ENCODE measurements at regions not wholly inside any gene's neighbourhood (a gene's known extent, or its start where the extent isn't known, plus 50 kb on each side); places are given as distances from the start of the nearest gene placed in this dataset.

DNA sequence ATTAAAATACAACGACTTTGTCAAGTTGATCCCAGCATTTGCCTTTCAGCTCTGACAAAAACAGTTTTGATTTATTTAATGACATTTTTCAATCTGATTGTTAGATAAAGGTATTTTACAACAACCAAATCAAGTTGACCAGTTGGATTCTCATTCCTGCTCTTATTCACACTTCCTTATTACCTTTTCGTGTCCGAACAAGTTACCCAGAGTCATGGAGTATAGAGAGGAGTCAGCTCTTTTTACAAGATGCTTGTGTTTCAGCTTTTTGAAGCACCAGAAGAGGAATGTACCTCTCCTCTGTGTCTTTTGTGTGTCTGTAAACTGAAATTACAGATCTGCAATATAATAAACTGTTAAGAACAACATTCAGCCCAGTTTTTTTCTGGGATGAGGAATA lies 151.3 kb upstream of the TMEM161B start:
- TF ChIP-seq, protein P1, sequence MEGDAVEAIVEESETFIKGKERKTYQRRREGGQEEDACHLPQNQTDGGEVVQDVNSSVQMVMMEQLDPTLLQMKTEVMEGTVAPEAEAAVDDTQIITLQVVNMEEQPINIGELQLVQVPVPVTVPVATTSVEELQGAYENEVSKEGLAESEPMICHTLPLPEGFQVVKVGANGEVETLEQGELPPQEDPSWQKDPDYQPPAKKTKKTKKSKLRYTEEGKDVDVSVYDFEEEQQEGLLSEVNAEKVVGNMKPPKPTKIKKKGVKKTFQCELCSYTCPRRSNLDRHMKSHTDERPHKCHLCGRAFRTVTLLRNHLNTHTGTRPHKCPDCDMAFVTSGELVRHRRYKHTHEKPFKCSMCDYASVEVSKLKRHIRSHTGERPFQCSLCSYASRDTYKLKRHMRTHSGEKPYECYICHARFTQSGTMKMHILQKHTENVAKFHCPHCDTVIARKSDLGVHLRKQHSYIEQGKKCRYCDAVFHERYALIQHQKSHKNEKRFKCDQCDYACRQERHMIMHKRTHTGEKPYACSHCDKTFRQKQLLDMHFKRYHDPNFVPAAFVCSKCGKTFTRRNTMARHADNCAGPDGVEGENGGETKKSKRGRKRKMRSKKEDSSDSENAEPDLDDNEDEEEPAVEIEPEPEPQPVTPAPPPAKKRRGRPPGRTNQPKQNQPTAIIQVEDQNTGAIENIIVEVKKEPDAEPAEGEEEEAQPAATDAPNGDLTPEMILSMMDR (IDR thresholded peaks at IDR 0.05; ENCODE audit: low read depth, low read length), result no peak
- no peak for DNase-seq (ENCODE audit: low read depth in 2 of 2)

DNA sequence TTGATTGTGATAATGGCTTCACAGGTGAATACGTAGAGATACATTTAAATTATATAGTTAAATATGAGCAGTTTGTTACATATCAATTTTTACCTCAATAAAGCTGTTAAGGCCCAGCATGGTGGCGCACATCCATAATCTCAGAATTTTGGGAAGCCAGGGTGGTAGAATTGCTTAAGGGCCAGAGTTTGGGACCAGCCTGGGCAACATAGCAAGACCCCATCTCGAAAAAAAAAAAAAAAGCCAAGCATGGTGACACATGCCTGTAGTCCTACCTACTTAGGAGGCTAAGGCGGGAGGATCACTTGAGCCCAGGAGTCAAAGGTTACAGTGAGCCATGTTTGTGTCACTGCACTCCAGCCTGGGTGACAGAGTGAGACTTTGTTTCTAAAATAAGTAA lies 138.7 kb upstream of the TMEM161B start:
- TF ChIP-seq, protein P1 (IDR thresholded peaks at IDR 0.05; ENCODE audit: low read depth, low read length), result no peak
- H3K4me3 ChIP-seq (replicated peaks in 1 of 2; ENCODE audit: low read depth in 2 of 2, low read length in 2 of 2), result no peak overlapping the region
- no peak for DNase-seq (ENCODE audit: low read depth in 2 of 2)

More for the DNA sequence above, 151.3 kb upstream of the TMEM161B start:
- no peak overlapping the region for H3K4me3 ChIP-seq (replicated peaks in 1 of 2; ENCODE audit: low read depth in 2 of 2, low read length in 2 of 2)

DNA sequence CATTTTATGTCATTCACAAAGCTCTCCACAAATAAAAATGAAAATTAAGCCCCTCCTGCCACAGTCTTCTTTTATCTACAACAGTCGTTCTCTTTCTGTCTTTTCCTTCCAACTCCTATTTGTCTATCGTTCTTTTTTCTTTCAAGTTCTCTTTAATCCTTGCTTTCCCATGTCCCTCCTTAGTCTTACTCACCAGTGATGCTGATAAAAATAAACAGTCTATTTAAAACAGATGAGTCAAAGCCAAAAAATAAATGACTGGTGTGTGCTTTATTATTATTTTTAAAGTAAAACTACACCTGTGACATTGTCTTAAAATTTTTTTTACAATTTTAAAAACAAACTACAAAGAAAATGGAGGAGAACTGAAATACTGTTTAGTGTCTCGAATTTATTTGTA lies 137.1 kb upstream of the TMEM161B start:
- no peak overlapping the region for H3K4me3 ChIP-seq (replicated peaks in 1 of 2; ENCODE audit: low read depth in 2 of 2, low read length in 2 of 2)
- TF ChIP-seq, protein P1 (IDR thresholded peaks at IDR 0.05; ENCODE audit: low read depth, low read length), result no peak
- no peak for DNase-seq (ENCODE audit: low read depth in 2 of 2)

DNA sequence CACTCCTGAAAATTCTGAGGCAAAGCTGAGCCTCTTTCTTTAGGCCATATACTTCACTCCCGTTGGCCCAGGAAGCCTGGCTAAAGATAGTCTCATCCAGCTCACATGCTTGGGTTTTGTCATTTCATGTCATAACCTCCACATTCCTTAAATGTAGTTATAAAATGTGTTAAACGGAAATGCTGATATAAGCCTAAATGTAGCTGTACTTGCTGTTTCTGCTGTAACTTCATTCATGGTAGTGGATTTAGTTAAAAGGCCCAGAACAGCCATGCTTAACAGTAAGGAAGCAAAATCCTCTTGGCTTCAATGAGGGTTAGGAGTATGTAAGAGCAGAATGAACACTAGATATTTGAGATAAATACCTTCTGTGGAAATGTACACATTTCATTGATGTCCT lies 135.8 kb upstream of the TMEM161B start:
- TF ChIP-seq, protein P1 (IDR thresholded peaks at IDR 0.05; ENCODE audit: low read depth, low read length), result no peak
- no peak overlapping the region for H3K4me3 ChIP-seq (replicated peaks in 1 of 2; ENCODE audit: low read depth in 2 of 2, low read length in 2 of 2)
- no peak for DNase-seq (ENCODE audit: low read depth in 2 of 2)

DNA sequence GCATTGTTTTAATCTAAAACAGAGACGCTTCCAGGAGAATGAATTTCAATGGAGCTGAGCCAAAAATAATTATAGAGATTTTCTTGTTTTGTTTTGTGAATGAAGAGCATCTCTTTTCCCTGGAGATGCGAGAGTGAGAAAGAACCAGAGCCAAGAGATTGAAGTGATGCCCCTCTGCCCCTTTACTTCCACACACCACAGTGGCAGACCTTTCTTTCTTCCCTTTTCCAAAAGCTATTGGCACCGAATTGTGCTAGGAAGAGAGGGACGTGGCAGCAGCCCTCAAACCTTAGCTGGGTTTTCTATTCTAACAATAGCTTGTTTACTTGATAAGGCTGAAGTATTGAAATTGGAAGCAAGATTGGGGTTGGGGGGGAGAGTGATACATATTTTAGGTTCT lies 133.0 kb upstream of the TMEM161B start:
- DNase-seq (ENCODE audit: low read depth in 2 of 2), result no peak
- H3K4me3 ChIP-seq (replicated peaks in 1 of 2; ENCODE audit: low read depth in 2 of 2, low read length in 2 of 2), result no peak overlapping the region
- TF ChIP-seq, protein P1 (IDR thresholded peaks at IDR 0.05; ENCODE audit: low read depth, low read length), result no peak

DNA sequence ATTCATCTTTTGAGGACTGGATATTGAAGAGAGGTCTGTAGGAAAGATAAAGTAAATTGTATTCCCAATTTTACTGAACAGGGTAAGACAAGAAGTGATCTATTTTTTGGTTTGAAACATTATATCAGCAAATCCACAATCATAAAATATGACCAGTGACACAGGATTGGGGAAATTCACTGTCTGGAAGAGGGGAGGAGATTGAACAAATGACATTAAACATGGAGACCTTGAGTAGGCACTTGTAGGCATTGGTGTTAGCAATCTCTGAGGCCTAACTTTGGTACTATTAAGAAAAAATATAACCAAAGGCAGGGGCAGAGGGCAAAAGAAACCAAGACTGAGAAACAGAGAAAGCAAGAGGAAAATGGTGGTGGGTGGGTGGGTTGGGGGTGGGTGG lies 132.6 kb upstream of the TMEM161B start:
- H3K4me3 ChIP-seq (replicated peaks in 1 of 2; ENCODE audit: low read depth in 2 of 2, low read length in 2 of 2), result no peak overlapping the region
- DNase-seq (ENCODE audit: low read depth in 2 of 2), result no peak
- TF ChIP-seq, protein P1 (IDR thresholded peaks at IDR 0.05; ENCODE audit: low read depth, low read length), result no peak

DNA sequence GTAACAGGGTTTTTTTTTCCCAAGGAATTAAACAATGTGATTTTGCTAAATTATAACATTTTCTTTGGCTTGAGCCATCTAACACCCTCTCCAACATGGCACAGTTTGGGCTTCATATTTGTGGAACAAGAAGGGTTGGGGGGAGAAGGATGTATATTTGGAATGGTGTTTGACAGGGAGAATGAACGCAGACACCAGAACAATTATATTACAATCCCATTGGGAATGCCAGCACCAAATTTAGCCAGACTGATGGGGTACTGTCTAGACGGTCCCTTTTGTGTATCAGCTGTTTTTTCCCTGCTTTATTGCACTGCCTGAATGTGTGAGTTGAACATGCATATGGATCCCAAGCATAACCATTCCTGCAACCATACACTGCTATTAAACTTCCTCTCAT lies 130.9 kb upstream of the TMEM161B start:
- no peak overlapping the region for H3K4me3 ChIP-seq (replicated peaks in 1 of 2; ENCODE audit: low read depth in 2 of 2, low read length in 2 of 2)
- TF ChIP-seq, protein P1 (IDR thresholded peaks at IDR 0.05; ENCODE audit: low read depth, low read length), result no peak
- no peak for DNase-seq (ENCODE audit: low read depth in 2 of 2)
